Mesothelial cell of epicardium (in vitro differentiated cells): ENCODE measurements at regions not wholly inside any gene's neighbourhood (a gene's known extent, or its start where the extent isn't known, plus 50 kb on each side); places are given as distances from the start of the nearest gene placed in this dataset.

Experiments used
- DNase-seq, 2 experiments: peaks; one replicate each; pipeline ENCODE4 v3.0.0; 2021; ENCODE audit warnings: low spot score in 2 of 2; ENCODE audit not compliant: unreplicated experiment in 2 of 2
- H3K27ac Mint-ChIP-seq: 2 replicates; pipeline ENCODE4 v1.8.0; 2021; ENCODE audit warnings: mixed read lengths
- H3K27me3 Mint-ChIP-seq: 2 replicates; pipeline ENCODE4 v1.8.0; 2021; ENCODE audit warnings: low read depth, mixed read lengths
- H3K36me3 Mint-ChIP-seq: 2 replicates; pipeline ENCODE4 v1.8.0; 2021; ENCODE audit warnings: mixed read lengths
- H3K4me1 Mint-ChIP-seq: 2 replicates; pipeline ENCODE4 v1.8.0; 2021; ENCODE audit warnings: mixed read lengths
- H3K4me3 Mint-ChIP-seq: 2 replicates; pipeline ENCODE4 v1.8.0; 2021; ENCODE audit warnings: mild to moderate bottlenecking, moderate library complexity, mixed read lengths
- H3K9me3 Mint-ChIP-seq: 2 replicates; pipeline ENCODE4 v1.8.0; 2021; ENCODE audit warnings: mixed read lengths
- CTCF ChIP-seq: fragments of 200-600 bp; sonication (generic); IDR thresholded peaks from one replicate; pipeline ENCODE4 v1.5.0; 2021; ENCODE audit warnings: antibody characterized with exemption; ENCODE audit not compliant: unreplicated experiment

DNA sequence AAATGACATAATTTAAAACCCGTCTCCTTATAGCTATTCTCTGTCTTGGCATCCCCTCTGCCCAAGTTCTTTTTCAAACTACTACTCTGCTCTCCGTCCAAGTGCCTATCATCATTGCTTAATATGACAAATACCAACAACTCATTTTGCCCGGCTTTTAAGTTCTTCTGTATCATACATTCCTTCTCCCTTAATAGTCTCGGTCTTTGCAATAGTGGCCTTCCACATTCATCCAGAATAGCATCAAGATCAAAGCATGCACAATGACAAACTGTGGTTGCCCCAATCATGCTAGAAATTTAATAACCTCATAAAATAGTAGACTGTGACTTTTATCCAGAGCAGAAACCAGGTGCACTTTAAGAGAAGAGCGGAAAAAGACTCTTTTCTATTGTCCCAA, 198.9 kb downstream of the ETV1 start:
- Mint-ChIP-seq H3K27ac (no peak overlapping the region), H3K4me1 (no peaks in the 10 kb centered on the region), H3K27me3 (no peaks in the 10 kb centered on the region), H3K9me3 (peaks cover 5% of the 10 kb centered on the region), H3K36me3 (no peaks in the 10 kb centered on the region), H3K4me3 (no peak overlapping the region)
- DNase-seq, result no peak
- TF ChIP-seq CTCF, result no peak

GRCh38 chr7:13792208-13792607, 197.3 kb downstream of the ETV1 start:
- Mint-ChIP-seq H3K36me3 (no peaks in the 10 kb centered on the region), H3K27me3 (no peaks in the 10 kb centered on the region), H3K4me1 (no peaks in the 10 kb centered on the region), H3K9me3 (peaks cover 7% of the 10 kb centered on the region), H3K4me3 (no peak overlapping the region), H3K27ac (no peak overlapping the region)
- TF ChIP-seq CTCF, result no peak
- no peak for DNase-seq

GRCh38 chr7:13793926-13794325, 195.5 kb downstream of the ETV1 start:
- no peaks in the 10 kb centered on the region for H3K36me3 Mint-ChIP-seq
- no peak for DNase-seq
- H3K27me3 Mint-ChIP-seq, result no peaks in the 10 kb centered on the region
- no peaks in the 10 kb centered on the region for H3K4me1 Mint-ChIP-seq
- peaks cover 10% of the 10 kb centered on the region for H3K9me3 Mint-ChIP-seq
- no peak overlapping the region for H3K4me3 Mint-ChIP-seq
- H3K27ac Mint-ChIP-seq, result no peak overlapping the region
- TF ChIP-seq CTCF, result no peak

GRCh38 chr7:13794581-13794980, 194.9 kb downstream of the ETV1 start:
- no peaks in the 10 kb centered on the region for H3K27me3 Mint-ChIP-seq
- TF ChIP-seq CTCF, result no peak

GRCh38 chr7:13797545-13797944, 191.9 kb downstream of the ETV1 start:
- Mint-ChIP-seq H3K36me3 (no peaks in the 10 kb centered on the region), H3K4me1 (no peaks in the 10 kb centered on the region), H3K4me3 (no peak overlapping the region), H3K9me3 (peaks cover 5% of the 10 kb centered on the region), H3K27me3 (no peaks in the 10 kb centered on the region), H3K27ac (no peak overlapping the region)
- TF ChIP-seq CTCF, result no peak
- DNase-seq, result no peak

More at GRCh38 chr7:13794581-13794980, 194.9 kb downstream of the ETV1 start:
- Mint-ChIP-seq H3K9me3 (peaks cover 10% of the 10 kb centered on the region), H3K4me1 (no peaks in the 10 kb centered on the region), H3K4me3 (no peak overlapping the region), H3K36me3 (no peaks in the 10 kb centered on the region), H3K27ac (no peak overlapping the region)
- DNase-seq, result no peak
